ENCODE measurements at regions not wholly inside any gene's neighbourhood (a gene's known extent, or its start where the extent isn't known, plus 50 kb on each side); places are given as distances from the start of the nearest gene placed in this dataset.

- TF ChIP-seq ZNF70 (CRISPR knock-in tag; IDR thresholded peaks at IDR 0.05) = no peak
- TF ChIP-seq, protein P1, sequence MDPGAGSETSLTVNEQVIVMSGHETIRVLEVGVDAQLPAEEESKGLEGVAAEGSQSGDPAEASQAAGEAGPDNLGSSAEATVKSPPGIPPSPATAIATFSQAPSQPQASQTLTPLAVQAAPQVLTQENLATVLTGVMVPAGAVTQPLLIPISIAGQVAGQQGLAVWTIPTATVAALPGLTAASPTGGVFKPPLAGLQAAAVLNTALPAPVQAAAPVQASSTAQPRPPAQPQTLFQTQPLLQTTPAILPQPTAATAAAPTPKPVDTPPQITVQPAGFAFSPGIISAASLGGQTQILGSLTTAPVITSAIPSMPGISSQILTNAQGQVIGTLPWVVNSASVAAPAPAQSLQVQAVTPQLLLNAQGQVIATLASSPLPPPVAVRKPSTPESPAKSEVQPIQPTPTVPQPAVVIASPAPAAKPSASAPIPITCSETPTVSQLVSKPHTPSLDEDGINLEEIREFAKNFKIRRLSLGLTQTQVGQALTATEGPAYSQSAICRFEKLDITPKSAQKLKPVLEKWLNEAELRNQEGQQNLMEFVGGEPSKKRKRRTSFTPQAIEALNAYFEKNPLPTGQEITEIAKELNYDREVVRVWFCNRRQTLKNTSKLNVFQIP (CRISPR knock-in tag; IDR thresholded peaks at IDR 0.05; ENCODE audit: borderline replicate concordance, low read depth) = no peak
- no peak for TF ChIP-seq CSRNP3 (CRISPR knock-in tag; IDR thresholded peaks at IDR 0.05)
Measured at GRCh38 chr20:55928266-55928665, 77.1 kb downstream of the CBLN4 start.

Data from SK-N-SH treated with all-trans-retinoic acid at 6 μM for 48 hours (cell line).